ACC112 (cell line): ENCODE measurements at regions not wholly inside any gene's neighbourhood (a gene's known extent, or its start where the extent isn't known, plus 50 kb on each side); places are given as distances from the start of the nearest gene placed in this dataset.
"Not testable (repeated sequence)": the region's sequence is repeated elsewhere in the genome, so short reads cannot be mapped to it uniquely, and the experiment has no call there.

Experiments used
- H2AFZ ChIP-seq: fragments of 200-600 bp; sonication (generic); one replicate; pipeline ENCODE4 v1.6.0; 2017; ENCODE audit warnings: antibody characterized with exemption, low read length; ENCODE audit not compliant: unreplicated experiment
- H3K27ac ChIP-seq: fragments of 200-600 bp; sonication (generic); 2 replicates; pipeline ENCODE4 v1.5.1; 2014; ENCODE audit warnings: low read depth, mild to moderate bottlenecking, antibody characterized with exemption, low read length, moderate library complexity
- H3K27me3 ChIP-seq: fragments of 200-600 bp; sonication (generic); 2 replicates; pipeline ENCODE4 v1.6.1; 2014; ENCODE audit warnings: mild to moderate bottlenecking, antibody characterized with exemption, low read length, moderate library complexity, mixed read lengths; ENCODE audit not compliant: insufficient read depth
- H3K36me3 ChIP-seq: fragments of 200-600 bp; sonication (generic); 2 replicates; pipeline ENCODE4 v1.6.1; 2016; ENCODE audit warnings: mild to moderate bottlenecking, antibody characterized with exemption, low read length, moderate library complexity, mixed read lengths; ENCODE audit not compliant: insufficient read depth
- H3K4me1 ChIP-seq: fragments of 200-600 bp; sonication (generic); one replicate; pipeline ENCODE4 v1.6.1; 2016; ENCODE audit warnings: low read length, mixed read lengths; ENCODE audit not compliant: insufficient read depth, unreplicated experiment, control insufficient read depth
- H3K4me3 ChIP-seq: fragments of 200-600 bp; sonication (generic); 2 replicates; pipeline ENCODE4 v1.5.1; 2014; ENCODE audit warnings: mild to moderate bottlenecking, low read depth, low read length
- H3K79me2 ChIP-seq: fragments of 200-600 bp; sonication (generic); one replicate; pipeline ENCODE4 v1.6.0; 2016; ENCODE audit warnings: low read length; ENCODE audit not compliant: control insufficient read depth, unreplicated experiment, insufficient read depth

DNA sequence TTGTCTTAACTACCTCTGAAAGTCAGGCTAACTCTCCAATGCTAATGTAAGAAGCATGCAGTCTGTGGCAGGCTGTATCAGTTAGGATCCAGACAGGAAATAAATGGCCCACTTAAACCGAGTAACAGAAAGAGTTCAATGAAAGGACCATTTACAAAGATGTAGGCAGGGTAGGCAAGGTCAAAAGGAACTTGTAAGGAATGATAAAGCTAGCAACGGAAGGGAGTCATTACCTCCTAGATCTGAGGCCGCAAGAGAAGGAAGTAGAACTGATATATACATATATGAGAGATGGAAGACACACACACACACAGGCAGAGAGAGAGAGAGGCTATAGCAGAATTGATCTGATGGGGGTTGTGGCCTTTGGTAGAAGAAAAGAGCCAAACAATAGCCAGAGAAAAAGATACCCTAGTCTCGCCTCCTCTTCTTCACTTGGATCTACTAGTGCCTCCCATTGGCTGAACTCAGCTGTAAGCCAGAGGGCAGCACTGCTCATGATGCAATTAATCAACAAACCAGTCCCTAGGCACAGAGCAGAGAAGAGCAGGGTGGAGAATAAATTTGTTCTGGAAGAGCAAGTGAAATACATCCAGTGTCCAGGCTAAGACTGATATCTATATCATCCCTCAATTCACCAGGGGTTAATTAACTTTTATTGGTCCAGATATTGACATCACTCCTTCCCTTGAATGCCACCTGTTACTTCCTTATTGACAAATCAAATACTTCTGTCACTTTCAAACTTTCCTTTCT, 91.2 kb downstream of the LSMEM1 start:
- Histone ChIP-seq H3K27me3 (no peaks in the 10 kb centered on the region), H3K79me2 (no peaks in the 10 kb centered on the region), H3K4me3 (no peak overlapping the region), H3K4me1 (no peaks in the 10 kb centered on the region), H3K36me3 (no peaks in the 10 kb centered on the region), H2AFZ (no peak overlapping the region), H3K27ac (no peak overlapping the region)

- Histone ChIP-seq H3K79me2 (no peaks in the 10 kb centered on the region), H3K4me3 (no peak overlapping the region), H3K4me1 (no peaks in the 10 kb centered on the region), H3K36me3 (no peaks in the 10 kb centered on the region), H3K27me3 (no peaks in the 10 kb centered on the region), H3K27ac (no peak overlapping the region), H2AFZ (no peak overlapping the region)
These were observed 92.0 kb downstream of the LSMEM1 start for GRCh38 chr7:112572669-112573301.

DNA sequence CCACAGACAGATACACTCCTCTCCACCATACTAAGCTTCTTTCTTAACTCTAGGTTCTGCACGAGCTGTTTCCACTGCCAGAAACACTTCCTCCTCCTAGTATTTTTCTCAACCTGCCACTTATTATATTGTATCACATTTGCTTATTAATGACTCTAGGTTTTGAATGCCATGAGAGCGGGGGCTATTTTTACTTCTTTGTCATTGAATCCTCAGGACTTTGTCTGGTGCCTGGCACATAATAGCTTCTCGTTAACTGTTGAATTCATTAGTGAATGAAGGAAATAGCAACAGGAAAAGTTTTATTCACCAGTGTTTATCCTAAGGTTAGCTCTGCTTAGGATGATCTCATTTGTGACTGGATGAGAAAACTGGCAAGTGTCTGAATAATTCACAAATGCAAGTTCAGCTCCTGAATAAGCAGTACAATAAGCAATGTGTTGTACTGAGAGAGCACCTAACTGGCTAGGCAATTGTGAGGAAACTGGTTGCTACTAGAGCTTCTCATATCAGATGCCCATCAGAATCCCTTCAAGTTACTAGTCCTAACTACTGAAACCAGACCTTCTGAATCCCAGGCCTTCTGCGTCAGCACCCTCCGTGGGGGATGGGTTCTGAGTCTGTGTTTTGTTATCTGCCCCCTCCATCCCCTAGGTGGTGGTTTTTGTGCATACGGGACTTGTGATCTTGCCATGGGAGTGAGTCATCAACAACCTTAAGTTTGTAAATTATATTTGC, 92.7 kb downstream of the LSMEM1 start:
- no peaks in the 10 kb centered on the region for H3K79me2 ChIP-seq
- no peak overlapping the region for H2AFZ ChIP-seq
- H3K4me3 ChIP-seq: no peak overlapping the region
- no peaks in the 10 kb centered on the region for H3K36me3 ChIP-seq
- no peak overlapping the region for H3K27ac ChIP-seq
- H3K4me1 ChIP-seq: no peaks in the 10 kb centered on the region
- no peaks in the 10 kb centered on the region for H3K27me3 ChIP-seq

DNA sequence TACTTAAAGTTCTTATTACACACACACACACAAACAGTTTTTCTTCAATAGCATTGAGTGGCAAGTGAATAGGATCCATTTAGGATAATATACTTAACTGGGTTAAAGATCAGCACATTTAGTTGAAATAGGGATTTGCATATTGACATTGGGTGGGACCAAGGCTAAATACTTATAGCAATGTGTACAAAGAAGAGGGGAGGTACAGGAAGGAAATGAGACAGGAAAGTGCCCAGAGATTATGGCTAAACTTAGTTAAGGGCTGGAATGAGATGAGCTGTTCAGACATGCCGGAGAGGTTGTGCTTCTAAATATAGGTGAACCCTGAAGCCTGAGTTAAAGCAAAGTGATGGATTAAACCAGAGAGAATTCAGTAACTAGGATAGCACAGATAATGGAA, 95.1 kb downstream of the LSMEM1 start:
- Histone ChIP-seq H3K27ac (no peak overlapping the region), H3K4me1 (no peaks in the 10 kb centered on the region), H2AFZ (no peak overlapping the region), H3K36me3 (no peaks in the 10 kb centered on the region), H3K4me3 (no peak overlapping the region), H3K27me3 (no peaks in the 10 kb centered on the region), H3K79me2 (no peaks in the 10 kb centered on the region)

- Histone ChIP-seq H3K79me2 (no peaks in the 10 kb centered on the region), H2AFZ (no peak overlapping the region), H3K27ac (no peak overlapping the region), H3K36me3 (no peaks in the 10 kb centered on the region), H3K4me3 (no peak overlapping the region), H3K27me3 (no peaks in the 10 kb centered on the region), H3K4me1 (no peaks in the 10 kb centered on the region)
These were observed 98.6 kb downstream of the LSMEM1 start for GRCh38 chr7:112579388-112579787.

DNA sequence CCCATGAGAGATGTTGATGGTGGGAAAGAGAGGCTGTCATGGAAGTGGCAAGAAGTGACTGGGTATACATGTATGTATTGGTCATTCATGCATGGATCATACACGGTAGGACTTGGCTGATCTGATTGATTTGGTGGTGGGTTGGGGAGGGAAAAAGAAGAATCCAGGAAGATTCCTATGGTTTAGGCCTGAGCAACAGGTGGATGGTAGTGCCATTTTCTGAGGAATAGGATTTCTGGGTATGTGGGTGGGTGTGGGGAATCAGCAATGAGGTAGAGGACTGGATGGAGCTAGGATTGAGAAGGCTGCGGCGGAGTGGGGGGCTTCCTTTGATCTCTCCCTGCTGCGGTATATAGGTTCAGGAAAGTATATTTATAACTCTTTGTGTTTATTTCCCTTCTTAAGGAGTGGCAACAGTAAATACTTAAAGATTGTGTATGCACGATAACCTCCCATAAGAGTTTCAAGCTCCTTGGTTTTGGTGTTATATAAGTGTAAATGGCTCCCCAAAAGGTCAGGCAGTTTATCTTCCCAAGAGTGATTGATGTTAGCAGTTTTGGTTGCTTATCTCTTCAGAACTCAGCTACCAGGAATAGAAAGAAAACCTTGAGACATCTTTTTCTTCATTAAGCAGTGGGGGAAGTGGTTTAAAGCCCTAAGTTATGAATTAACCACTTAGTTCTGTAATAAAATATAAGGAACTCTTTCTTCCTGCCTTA, 100.1 kb downstream of the LSMEM1 start:
- Histone ChIP-seq H3K79me2 (no peaks in the 10 kb centered on the region), H3K27me3 (no peaks in the 10 kb centered on the region), H3K27ac (no peak overlapping the region), H3K36me3 (no peaks in the 10 kb centered on the region), H3K4me3 (no peak overlapping the region), H2AFZ (no peak overlapping the region), H3K4me1 (no peaks in the 10 kb centered on the region)

DNA sequence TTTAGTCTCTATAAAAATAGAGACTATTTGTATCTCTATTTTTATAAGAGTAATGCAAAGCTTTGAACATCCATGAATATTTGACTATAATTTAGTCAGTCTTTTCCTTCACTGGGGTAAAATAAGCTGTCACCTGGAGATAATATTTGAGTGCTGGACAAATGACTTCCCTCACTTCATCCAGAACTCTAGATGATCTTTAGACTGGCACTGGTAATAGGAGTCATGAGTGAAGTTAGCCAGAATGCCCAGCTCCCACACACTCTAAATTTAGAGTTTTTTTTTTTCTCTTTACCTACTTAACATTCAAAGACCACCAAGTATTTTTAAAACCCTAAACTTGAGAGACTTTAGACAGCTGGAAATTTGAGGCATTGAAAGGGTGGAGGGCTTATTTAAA, 100.7 kb downstream of the LSMEM1 start:
- no peaks in the 10 kb centered on the region for H3K79me2 ChIP-seq
- H2AFZ ChIP-seq: no peak overlapping the region
- H3K36me3 ChIP-seq: no peaks in the 10 kb centered on the region
- H3K27ac ChIP-seq: no peak overlapping the region
- H3K27me3 ChIP-seq: no peaks in the 10 kb centered on the region
- H3K4me3 ChIP-seq: no peak overlapping the region
- no peaks in the 10 kb centered on the region for H3K4me1 ChIP-seq

DNA sequence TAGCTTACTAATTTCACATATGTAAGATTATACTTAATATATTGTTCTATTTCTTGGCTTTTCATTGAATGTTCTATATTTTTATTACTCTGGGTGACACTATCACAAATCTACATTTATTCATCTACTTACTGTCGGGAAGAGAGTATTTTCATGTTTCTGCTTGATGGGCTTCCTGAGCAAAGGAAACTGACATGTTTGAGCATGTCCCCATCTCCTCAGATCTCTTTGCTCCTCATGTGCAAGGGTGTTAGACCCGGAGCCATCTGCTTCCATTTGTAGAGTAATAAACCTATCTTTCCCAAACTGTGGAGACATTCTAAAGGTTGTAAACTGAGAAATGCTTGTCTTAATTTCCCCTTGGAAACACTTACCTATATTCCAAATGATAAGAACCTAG, 103.5 kb downstream of the LSMEM1 start:
- no peaks in the 10 kb centered on the region for H3K27me3 ChIP-seq
- H2AFZ ChIP-seq: no peak overlapping the region

DNA sequence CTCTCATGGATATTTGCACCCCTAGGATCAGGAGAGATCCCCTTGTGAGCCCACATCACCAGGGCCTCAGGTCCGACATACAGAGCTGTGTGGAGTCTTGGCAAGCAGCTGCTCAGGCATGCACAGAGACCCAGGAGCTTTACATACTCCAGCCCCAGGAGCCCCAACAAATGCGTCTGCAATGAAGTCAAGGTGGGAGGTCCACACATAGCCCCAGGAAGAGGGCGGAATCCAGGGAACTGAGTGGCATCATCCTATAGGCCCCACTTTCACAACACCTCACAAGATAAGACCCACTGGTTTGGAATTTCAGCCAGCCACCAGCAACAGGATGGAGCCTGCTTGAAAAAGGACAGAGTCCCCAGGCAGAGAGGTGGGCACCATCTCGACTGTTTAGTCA, 106.7 kb downstream of the LSMEM1 start:
- Histone ChIP-seq H3K4me1 (no peaks in the 10 kb centered on the region), H3K36me3 (no peaks in the 10 kb centered on the region), H3K27ac (no peak overlapping the region), H3K79me2 (no peaks in the 10 kb centered on the region), H3K4me3 (no peak overlapping the region), H3K27me3 (no peaks in the 10 kb centered on the region), H2AFZ (no peak overlapping the region)

More for the DNA sequence above, 103.5 kb downstream of the LSMEM1 start:
- Histone ChIP-seq H3K4me3 (no peak overlapping the region), H3K27ac (no peak overlapping the region), H3K4me1 (no peaks in the 10 kb centered on the region), H3K36me3 (no peaks in the 10 kb centered on the region), H3K79me2 (no peaks in the 10 kb centered on the region)

GRCh38 chr7:112592565-112593263, 111.9 kb downstream of the LSMEM1 start:
- not testable (repeated sequence) for H3K27me3 ChIP-seq, H3K79me2 ChIP-seq, H3K4me3 ChIP-seq, H2AFZ ChIP-seq, H3K27ac ChIP-seq, H3K36me3 ChIP-seq
- peaks cover 14% of the 10 kb centered on the region for H3K4me1 ChIP-seq
